ENCODE measurements at regions not wholly inside any gene's neighbourhood (a gene's known extent, or its start where the extent isn't known, plus 50 kb on each side); places are given as distances from the start of the nearest gene placed in this dataset.
"Not testable (repeated sequence)": the region's sequence is repeated elsewhere in the genome, so short reads cannot be mapped to it uniquely, and the experiment has no call there.

- no peak for DNase-seq (ENCODE audit: low spot score)
- no peak for ATAC-seq (ENCODE audit: low FRiP score)
- no peak for TF ChIP-seq CTCF (IDR thresholded peaks at IDR 0.05)
Observed at GRCh38 chr2:209141818-209142217, 282.0 kb upstream of the MAP2 start.

- not testable (repeated sequence) for ATAC-seq (ENCODE audit: low FRiP score)
Observed at GRCh38 chr2:209145220-209145691, 278.6 kb upstream of the MAP2 start.

GRCh38 chr2:209145941-209146681, 277.7 kb upstream of the MAP2 start:
- DNase-seq (ENCODE audit: low spot score), result no peak
- no peak for ATAC-seq (ENCODE audit: low FRiP score)
- TF ChIP-seq CTCF (IDR thresholded peaks at IDR 0.05), result no peak

More at GRCh38 chr2:209145220-209145691, 278.6 kb upstream of the MAP2 start:
- not testable (repeated sequence) for DNase-seq (ENCODE audit: low spot score)

GRCh38 chr2:209146682-209147320, 277.0 kb upstream of the MAP2 start:
- ATAC-seq (ENCODE audit: low FRiP score) (no peak), DNase-seq (ENCODE audit: low spot score) (no peak)
- TF ChIP-seq CTCF (IDR thresholded peaks at IDR 0.05), result no peak

- no peak for DNase-seq (ENCODE audit: low spot score)
- TF ChIP-seq CTCF (IDR thresholded peaks at IDR 0.05), result no peak
- no peak for ATAC-seq (ENCODE audit: low FRiP score)
Observed at GRCh38 chr2:209147981-209148380, 275.9 kb upstream of the MAP2 start.

- DNase-seq (ENCODE audit: low spot score), result no peak
- no peak for ATAC-seq (ENCODE audit: low FRiP score)
Observed at GRCh38 chr2:209160800-209161588, 262.9 kb upstream of the MAP2 start.

More at GRCh38 chr2:209160800-209161588, 262.9 kb upstream of the MAP2 start:
- no peak for TF ChIP-seq CTCF (IDR thresholded peaks at IDR 0.05)

Measured in omental fat pad (tissue), 3 donors.